ENCODE measurements at regions not wholly inside any gene's neighbourhood (a gene's known extent, or its start where the extent isn't known, plus 50 kb on each side); places are given as distances from the start of the nearest gene placed in this dataset.
"Not testable (repeated sequence)": the region's sequence is repeated elsewhere in the genome, so short reads cannot be mapped to it uniquely, and the experiment has no call there.

GRCh38 chr20:29500738-29501137, 1756.7 kb upstream of the DEFB115 start:
- FAIRE-seq; DNase-seq (ENCODE audit: insufficient read length, low spot score): not testable (repeated sequence)

- not testable (repeated sequence) for DNase-seq (ENCODE audit: insufficient read length, low spot score); FAIRE-seq
These were observed 1742.8 kb upstream of the DEFB115 start for GRCh38 chr20:29514634-29515033.

GRCh38 chr20:29516847-29517246, 1740.6 kb upstream of the DEFB115 start:
- not testable (repeated sequence) for FAIRE-seq; DNase-seq (ENCODE audit: insufficient read length, low spot score)

GRCh38 chr20:29519610-29520241, 1737.7 kb upstream of the DEFB115 start:
- not testable (repeated sequence) for FAIRE-seq; DNase-seq (ENCODE audit: insufficient read length, low spot score)

DNA sequence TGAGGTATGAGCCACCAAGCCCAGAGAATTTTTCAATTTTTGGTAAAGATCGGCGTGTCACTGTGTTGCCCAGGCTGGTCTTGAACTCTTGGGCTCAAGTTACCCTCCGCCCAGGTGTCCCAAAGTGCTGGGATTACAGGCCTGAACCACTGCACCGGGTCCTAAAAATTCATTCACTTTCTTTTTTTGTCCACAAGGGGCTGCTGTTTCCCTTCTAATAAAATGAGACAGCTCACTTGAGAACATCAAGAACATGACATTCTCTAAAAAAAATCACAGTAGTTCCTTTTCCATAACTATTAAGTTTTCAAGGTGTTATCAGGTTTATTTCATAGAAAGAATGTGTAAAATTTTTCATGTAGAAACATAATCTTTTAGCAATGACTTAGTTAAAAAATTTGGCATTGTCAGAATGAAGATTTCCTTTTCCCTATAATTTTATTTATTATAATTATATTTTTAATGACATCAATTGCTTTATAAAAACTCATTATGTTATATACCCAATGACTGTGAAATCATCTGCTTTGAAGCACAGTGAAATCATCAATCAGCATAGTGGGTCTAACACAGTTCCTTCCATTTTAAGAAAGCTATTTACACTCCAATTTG, 1723.8 kb upstream of the DEFB115 start:
- not testable (repeated sequence) for DNase-seq (ENCODE audit: insufficient read length, low spot score)

GRCh38 chr20:29566901-29567635, 1690.4 kb upstream of the DEFB115 start:
- not testable (repeated sequence) for FAIRE-seq; DNase-seq (ENCODE audit: insufficient read length, low spot score)

More for the DNA sequence above, 1723.8 kb upstream of the DEFB115 start:
- FAIRE-seq = not testable (repeated sequence)

- DNase-seq (ENCODE audit: insufficient read length, low spot score); FAIRE-seq: not testable (repeated sequence)
These were observed 1689.8 kb upstream of the DEFB115 start for GRCh38 chr20:29567671-29568070.

- not testable (repeated sequence) for FAIRE-seq
These were observed 1687.3 kb upstream of the DEFB115 start for GRCh38 chr20:29570126-29570525.

GRCh38 chr20:29589530-29589929, 1667.9 kb upstream of the DEFB115 start:
- not testable (repeated sequence) for FAIRE-seq

More at GRCh38 chr20:29570126-29570525, 1687.3 kb upstream of the DEFB115 start:
- not testable (repeated sequence) for DNase-seq (ENCODE audit: insufficient read length, low spot score)

DNA sequence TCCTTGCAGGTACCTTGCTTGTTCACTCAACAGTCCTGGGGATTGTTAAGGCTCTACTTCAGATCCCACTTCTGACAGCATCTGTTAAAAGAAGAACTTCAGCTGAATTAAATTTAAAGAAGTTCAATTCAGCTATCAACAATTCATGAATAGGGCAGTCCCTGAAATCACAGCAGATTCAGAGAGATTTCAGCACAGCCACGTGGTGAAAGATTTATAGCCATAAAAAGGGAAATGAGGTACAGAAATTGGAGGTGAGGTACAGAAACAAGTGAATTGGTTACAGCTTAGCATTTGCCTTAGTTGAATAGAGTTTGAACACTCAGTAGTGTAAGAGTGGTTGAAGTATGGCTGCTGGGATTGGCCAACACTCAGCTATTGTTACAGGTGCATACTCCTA, 1653.3 kb upstream of the DEFB115 start:
- not testable (repeated sequence) for FAIRE-seq; DNase-seq (ENCODE audit: insufficient read length, low spot score)

More at GRCh38 chr20:29589530-29589929, 1667.9 kb upstream of the DEFB115 start:
- not testable (repeated sequence) for DNase-seq (ENCODE audit: insufficient read length, low spot score)

DNA sequence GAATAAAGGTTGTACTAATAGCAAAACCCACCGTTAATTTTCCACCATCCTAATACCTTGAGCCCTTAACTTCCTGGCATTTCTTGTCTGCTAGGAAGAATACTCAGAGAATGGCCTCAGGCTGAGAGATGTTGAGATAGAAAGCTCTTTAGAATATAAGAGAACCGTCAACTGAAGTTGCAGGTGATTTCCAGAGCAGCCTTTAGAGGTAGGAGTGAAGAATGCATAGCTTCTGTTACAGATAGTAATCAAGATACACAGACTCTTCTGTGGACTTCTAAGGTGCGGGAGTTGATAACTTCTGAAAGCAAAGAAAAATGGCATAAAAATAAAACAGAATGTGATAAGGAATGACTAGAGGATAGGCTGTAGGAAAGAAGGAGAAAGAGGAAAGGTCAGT, 1651.3 kb upstream of the DEFB115 start:
- not testable (repeated sequence) for FAIRE-seq

GRCh38 chr20:29629395-29629794, 1628.1 kb upstream of the DEFB115 start:
- FAIRE-seq; DNase-seq (ENCODE audit: insufficient read length, low spot score): not testable (repeated sequence)

More for the DNA sequence above, 1651.3 kb upstream of the DEFB115 start:
- not testable (repeated sequence) for DNase-seq (ENCODE audit: insufficient read length, low spot score)
